ENCODE measurements at regions not wholly inside any gene's neighbourhood (a gene's known extent, or its start where the extent isn't known, plus 50 kb on each side); places are given as distances from the start of the nearest gene placed in this dataset.

- Histone ChIP-seq H3K9ac (ENCODE audit: low read length in 2 of 2) (peak overlapping the region; percentile 83 to 93), H3K4me1 (ENCODE audit: control insufficient read depth, insufficient read depth, low read length) (peaks cover 67% of the 10 kb centered on the region), H3K9me3 (ENCODE audit: control insufficient read depth in 2 of 2, low read length in 2 of 2) (no peaks in the 10 kb centered on the region), H3K27ac (ENCODE audit: low read length) (peak overlapping the region; percentile 96), H3K4me3 (ENCODE audit: low read length in 2 of 2) (peak overlapping the region; percentile 86 to 93), H3K36me3 (ENCODE audit: control insufficient read depth in 2 of 2, insufficient read depth in 2 of 2, low read length in 2 of 2) (no peaks in the 10 kb centered on the region), H3K27me3 (ENCODE audit: control insufficient read depth in 1 of 2, insufficient read depth in 2 of 2, low read length in 2 of 2) (no peaks in the 10 kb centered on the region)
Measured at GRCh38 chr17:77371888-77372443, 231.2 kb downstream of the SEC14L1 start.

DNA sequence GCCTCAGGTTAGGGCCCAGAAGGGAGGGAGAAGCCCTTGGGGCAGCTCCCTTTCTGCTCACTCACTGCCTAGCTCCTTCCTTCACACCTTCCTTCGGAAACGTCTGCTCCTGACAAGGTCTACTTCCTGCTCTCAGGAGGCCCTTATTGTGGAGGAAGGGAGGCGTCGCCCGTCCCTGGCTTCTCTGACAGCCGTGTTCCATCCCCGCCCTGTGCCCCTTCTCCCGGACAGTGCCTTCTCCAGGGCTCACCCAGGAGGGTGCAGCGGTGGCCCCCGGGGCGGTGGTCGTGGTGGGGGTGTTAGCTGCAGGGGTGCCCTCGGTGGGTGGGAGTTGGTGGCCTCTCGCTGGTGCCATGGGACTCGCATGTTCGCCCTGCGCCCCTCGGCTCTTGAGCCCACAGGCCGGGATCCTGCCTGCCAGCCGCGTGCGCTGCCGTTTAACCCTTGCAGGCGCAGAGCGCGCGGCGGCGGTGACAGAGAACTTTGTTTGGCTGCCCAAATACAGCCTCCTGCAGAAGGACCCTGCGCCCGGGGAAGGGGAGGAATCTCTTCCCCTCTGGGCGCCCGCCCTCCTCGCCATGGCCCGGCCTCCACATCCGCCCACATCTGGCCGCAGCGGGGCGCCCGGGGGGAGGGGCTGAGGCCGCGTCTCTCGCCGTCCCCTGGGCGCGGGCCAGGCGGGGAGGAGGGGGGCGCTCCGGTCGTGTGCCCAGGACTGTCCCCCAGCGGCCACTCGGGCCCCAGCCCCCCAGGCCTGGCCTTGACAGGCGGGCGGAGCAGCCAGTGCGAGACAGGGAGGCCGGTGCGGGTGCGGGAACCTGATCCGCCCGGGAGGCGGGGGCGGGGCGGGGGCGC lies 231.9 kb downstream of the SEC14L1 start:
- Histone ChIP-seq H3K4me3 (ENCODE audit: low read length in 2 of 2) (peak overlapping the region; percentile 86 to 93), H3K27me3 (ENCODE audit: control insufficient read depth in 1 of 2, insufficient read depth in 2 of 2, low read length in 2 of 2) (no peaks in the 10 kb centered on the region), H3K9ac (ENCODE audit: low read length in 2 of 2) (peak overlapping the region; percentile 83 to 93), H3K36me3 (ENCODE audit: control insufficient read depth in 2 of 2, insufficient read depth in 2 of 2, low read length in 2 of 2) (no peaks in the 10 kb centered on the region), H3K4me1 (ENCODE audit: control insufficient read depth, insufficient read depth, low read length) (peaks cover 71% of the 10 kb centered on the region), H3K27ac (ENCODE audit: low read length) (peak overlapping the region; percentile 96), H3K9me3 (ENCODE audit: control insufficient read depth in 2 of 2, low read length in 2 of 2) (no peaks in the 10 kb centered on the region)

DNA sequence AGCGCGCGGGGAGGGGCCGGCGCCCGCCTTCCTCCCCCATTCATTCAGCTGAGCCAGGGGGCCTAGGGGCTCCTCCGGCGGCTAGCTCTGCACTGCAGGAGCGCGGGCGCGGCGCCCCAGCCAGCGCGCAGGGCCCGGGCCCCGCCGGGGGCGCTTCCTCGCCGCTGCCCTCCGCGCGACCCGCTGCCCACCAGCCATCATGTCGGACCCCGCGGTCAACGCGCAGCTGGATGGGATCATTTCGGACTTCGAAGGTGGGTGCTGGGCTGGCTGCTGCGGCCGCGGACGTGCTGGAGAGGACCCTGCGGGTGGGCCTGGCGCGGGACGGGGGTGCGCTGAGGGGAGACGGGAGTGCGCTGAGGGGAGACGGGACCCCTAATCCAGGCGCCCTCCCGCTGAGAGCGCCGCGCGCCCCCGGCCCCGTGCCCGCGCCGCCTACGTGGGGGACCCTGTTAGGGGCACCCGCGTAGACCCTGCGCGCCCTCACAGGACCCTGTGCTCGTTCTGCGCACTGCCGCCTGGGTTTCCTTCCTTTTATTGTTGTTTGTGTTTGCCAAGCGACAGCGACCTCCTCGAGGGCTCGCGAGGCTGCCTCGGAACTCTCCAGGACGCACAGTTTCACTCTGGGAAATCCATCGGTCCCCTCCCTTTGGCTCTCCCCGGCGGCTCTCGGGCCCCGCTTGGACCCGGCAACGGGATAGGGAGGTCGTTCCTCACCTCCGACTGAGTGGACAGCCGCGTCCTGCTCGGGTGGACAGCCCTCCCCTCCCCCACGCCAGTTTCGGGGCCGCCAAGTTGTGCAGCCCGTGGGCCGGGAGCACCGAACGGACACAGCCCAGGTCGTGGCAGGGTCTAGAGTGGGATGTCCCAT lies 232.8 kb downstream of the SEC14L1 start:
- Histone ChIP-seq H3K27me3 (ENCODE audit: control insufficient read depth in 1 of 2, insufficient read depth in 2 of 2, low read length in 2 of 2) (no peaks in the 10 kb centered on the region), H3K4me3 (ENCODE audit: low read length in 2 of 2) (peak overlapping the region; percentile 86 to 93), H3K9ac (ENCODE audit: low read length in 2 of 2) (peak overlapping the region; percentile 92 to 93), H3K36me3 (ENCODE audit: control insufficient read depth in 2 of 2, insufficient read depth in 2 of 2, low read length in 2 of 2) (no peaks in the 10 kb centered on the region), H3K4me1 (ENCODE audit: control insufficient read depth, insufficient read depth, low read length) (peaks cover 78% of the 10 kb centered on the region), H3K27ac (ENCODE audit: low read length) (peak overlapping the region; percentile 96), H3K9me3 (ENCODE audit: control insufficient read depth in 2 of 2, low read length in 2 of 2) (no peaks in the 10 kb centered on the region)

DNA sequence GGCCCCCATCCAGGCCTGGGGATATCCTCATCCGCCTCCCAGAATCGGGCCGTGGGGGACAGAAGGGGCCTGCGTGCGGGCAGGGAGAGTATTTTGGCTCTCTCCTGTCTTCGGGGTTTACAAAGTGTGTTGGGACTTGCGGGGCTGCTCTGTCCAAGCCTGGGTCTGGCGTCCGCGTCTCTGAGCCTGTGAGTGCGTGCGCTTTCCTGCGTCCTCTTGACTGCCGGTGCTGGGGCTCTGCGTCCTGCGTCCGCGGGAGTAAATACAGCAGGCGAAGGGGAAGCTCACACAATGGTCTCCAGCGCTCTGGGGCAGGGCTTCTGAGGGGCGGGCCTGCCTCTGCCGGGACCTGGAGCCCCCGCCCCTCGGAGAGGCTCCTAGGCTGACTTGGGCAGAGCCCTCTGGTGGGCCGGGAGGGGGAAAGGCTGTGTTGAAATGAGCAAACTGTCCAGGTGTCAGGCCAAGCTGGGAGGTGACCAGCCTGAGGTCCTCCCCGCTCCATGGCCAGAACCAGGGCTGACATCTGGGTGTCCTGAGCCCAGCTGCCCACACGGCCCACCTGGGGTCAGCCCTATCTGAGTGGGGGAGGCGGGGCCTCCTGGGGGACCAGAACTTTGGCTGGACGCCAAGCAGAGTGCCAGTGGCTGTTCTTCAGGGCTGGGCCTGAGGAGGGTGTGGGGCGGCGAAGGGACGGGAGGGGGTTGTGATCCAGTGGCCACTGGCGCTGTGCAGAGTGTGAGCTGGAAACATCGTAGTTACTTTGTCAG lies 233.6 kb downstream of the SEC14L1 start:
- H3K4me1 ChIP-seq (ENCODE audit: control insufficient read depth, insufficient read depth, low read length) = peaks cover 86% of the 10 kb centered on the region

DNA sequence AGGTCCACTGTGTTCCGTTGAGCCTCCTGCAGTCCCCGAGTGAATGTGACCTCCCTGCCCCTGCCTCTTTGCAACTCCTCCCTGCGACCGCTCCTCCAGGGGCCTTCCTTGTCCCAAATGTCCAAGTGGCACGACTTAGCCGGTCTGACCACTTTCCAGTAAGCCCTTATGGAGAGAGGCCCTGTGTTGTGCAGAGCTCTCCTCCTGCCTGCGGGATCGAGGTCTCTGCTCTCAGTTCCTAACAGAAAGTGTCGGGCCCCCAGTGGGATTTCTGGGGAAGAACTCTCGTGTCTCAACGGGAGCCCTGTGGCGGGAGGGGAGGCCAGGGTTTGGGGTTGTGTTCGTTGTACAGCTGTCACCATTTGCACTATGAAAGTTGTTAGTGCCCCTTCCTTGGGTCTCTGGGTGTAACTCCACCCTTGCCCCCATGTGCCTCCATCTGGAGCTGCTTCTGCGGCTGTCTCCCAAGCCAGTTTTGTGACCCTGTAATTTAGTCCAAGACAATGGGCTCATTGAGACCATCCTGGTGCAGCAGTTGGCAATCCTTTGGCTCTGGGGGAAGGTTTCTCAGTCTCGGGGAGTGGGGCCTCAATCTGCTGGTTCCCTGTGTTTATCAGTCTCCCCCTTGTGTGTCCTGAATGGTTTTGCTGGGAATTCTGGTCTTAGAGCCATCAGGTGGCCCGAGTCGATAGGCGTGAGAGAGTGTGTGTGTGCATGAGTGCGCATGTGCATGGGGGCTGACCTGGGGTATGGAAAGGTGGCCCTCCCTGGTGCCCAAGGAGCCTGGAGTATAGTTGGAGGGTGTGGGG lies 234.5 kb downstream of the SEC14L1 start:
- Histone ChIP-seq H3K9me3 (ENCODE audit: control insufficient read depth in 2 of 2, low read length in 2 of 2) (no peaks in the 10 kb centered on the region), H3K4me3 (ENCODE audit: low read length in 2 of 2) (peak overlapping the region; percentile 86 to 93), H3K27me3 (ENCODE audit: control insufficient read depth in 1 of 2, insufficient read depth in 2 of 2, low read length in 2 of 2) (no peaks in the 10 kb centered on the region), H3K9ac (ENCODE audit: low read length in 2 of 2) (peak overlapping the region; percentile 92 to 93), H3K36me3 (ENCODE audit: control insufficient read depth in 2 of 2, insufficient read depth in 2 of 2, low read length in 2 of 2) (no peaks in the 10 kb centered on the region), H3K4me1 (ENCODE audit: control insufficient read depth, insufficient read depth, low read length) (peaks cover 87% of the 10 kb centered on the region), H3K27ac (ENCODE audit: low read length) (peak overlapping the region; percentile 96)

More for the DNA sequence above, 233.6 kb downstream of the SEC14L1 start:
- Histone ChIP-seq H3K9me3 (ENCODE audit: control insufficient read depth in 2 of 2, low read length in 2 of 2) (no peaks in the 10 kb centered on the region), H3K27me3 (ENCODE audit: control insufficient read depth in 1 of 2, insufficient read depth in 2 of 2, low read length in 2 of 2) (no peaks in the 10 kb centered on the region), H3K9ac (ENCODE audit: low read length in 2 of 2) (peak overlapping the region; percentile 92 to 93), H3K4me3 (ENCODE audit: low read length in 2 of 2) (peak overlapping the region; percentile 86 to 93), H3K27ac (ENCODE audit: low read length) (peak overlapping the region; percentile 96), H3K36me3 (ENCODE audit: control insufficient read depth in 2 of 2, insufficient read depth in 2 of 2, low read length in 2 of 2) (no peaks in the 10 kb centered on the region)

DNA sequence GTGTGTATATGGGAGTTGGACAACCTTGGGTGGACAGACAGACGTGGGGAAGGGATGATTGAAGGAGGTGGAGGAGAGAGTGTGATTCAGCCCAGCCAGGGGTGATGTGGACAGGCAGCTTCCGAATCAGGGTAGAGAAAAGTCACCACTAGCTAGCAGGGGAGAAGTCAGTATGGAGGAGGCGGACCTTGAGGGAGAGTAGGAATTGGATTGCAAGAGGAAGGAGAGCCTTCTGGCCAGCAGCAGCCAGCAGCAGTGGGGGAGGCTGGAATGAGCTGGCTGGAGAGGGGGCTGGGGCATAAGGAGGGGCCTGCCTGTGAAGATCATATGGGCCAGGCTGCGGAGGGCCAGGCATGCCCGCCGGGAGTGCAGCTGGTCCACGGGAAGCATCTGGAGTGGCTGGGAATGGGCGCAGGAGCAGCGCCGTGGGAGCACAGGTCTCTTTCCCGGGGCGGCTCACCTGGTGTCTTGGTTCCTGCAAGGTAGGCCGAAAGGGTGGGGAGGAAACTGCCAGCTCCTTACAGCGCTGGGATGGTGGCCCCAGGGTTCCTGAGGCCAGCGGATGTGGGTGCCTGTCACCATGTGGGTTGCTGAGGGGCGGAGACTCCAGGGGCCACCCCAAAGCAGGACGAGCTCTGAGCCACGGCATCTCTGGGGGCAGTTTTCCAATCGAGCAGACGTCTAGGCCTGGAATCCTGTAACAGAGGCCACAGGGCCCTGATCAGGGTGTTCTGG lies 235.3 kb downstream of the SEC14L1 start:
- H3K9me3 ChIP-seq (ENCODE audit: control insufficient read depth in 2 of 2, low read length in 2 of 2) = no peaks in the 10 kb centered on the region
- H3K27ac ChIP-seq (ENCODE audit: low read length) = peak overlapping the region; percentile 96
- peaks cover 87% of the 10 kb centered on the region for H3K4me1 ChIP-seq (ENCODE audit: control insufficient read depth, insufficient read depth, low read length)
- no peaks in the 10 kb centered on the region for H3K36me3 ChIP-seq (ENCODE audit: control insufficient read depth in 2 of 2, insufficient read depth in 2 of 2, low read length in 2 of 2)
- no peaks in the 10 kb centered on the region for H3K27me3 ChIP-seq (ENCODE audit: control insufficient read depth in 1 of 2, insufficient read depth in 2 of 2, low read length in 2 of 2)
- H3K9ac ChIP-seq (ENCODE audit: low read length in 2 of 2) = peak overlapping the region; percentile 92 to 93
- peak overlapping the region; percentile 86 to 93 for H3K4me3 ChIP-seq (ENCODE audit: low read length in 2 of 2)

GRCh38 chr17:77376795-77377709 lies 236.3 kb downstream of the SEC14L1 start:
- Histone ChIP-seq H3K9me3 (ENCODE audit: control insufficient read depth in 2 of 2, low read length in 2 of 2) (no peaks in the 10 kb centered on the region), H3K9ac (ENCODE audit: low read length in 2 of 2) (peak overlapping the region; percentile 64 to 93), H3K27me3 (ENCODE audit: control insufficient read depth in 1 of 2, insufficient read depth in 2 of 2, low read length in 2 of 2) (no peaks in the 10 kb centered on the region), H3K36me3 (ENCODE audit: control insufficient read depth in 2 of 2, insufficient read depth in 2 of 2, low read length in 2 of 2) (no peaks in the 10 kb centered on the region), H3K4me1 (ENCODE audit: control insufficient read depth, insufficient read depth, low read length) (peaks cover 85% of the 10 kb centered on the region), H3K4me3 (ENCODE audit: low read length in 2 of 2) (peak overlapping the region; percentile 86 to 93), H3K27ac (ENCODE audit: low read length) (peak overlapping the region; percentile 96)

- H3K9ac ChIP-seq (ENCODE audit: low read length in 2 of 2) = peak overlapping the region; percentile 42 to 93
- H3K27me3 ChIP-seq (ENCODE audit: control insufficient read depth in 1 of 2, insufficient read depth in 2 of 2, low read length in 2 of 2) = no peaks in the 10 kb centered on the region
- peak overlapping the region; percentile 96 for H3K27ac ChIP-seq (ENCODE audit: low read length)
- peaks cover 85% of the 10 kb centered on the region for H3K4me1 ChIP-seq (ENCODE audit: control insufficient read depth, insufficient read depth, low read length)
- H3K9me3 ChIP-seq (ENCODE audit: control insufficient read depth in 2 of 2, low read length in 2 of 2) = no peaks in the 10 kb centered on the region
- peak overlapping the region in 1 of 2 donors; percentile 93 for H3K4me3 ChIP-seq (ENCODE audit: low read length in 2 of 2)
- H3K36me3 ChIP-seq (ENCODE audit: control insufficient read depth in 2 of 2, insufficient read depth in 2 of 2, low read length in 2 of 2) = no peaks in the 10 kb centered on the region
Measured at GRCh38 chr17:77377710-77378235, 237.0 kb downstream of the SEC14L1 start.
